ENCODE measurements at regions not wholly inside any gene's neighbourhood (a gene's known extent, or its start where the extent isn't known, plus 50 kb on each side); places are given as distances from the start of the nearest gene placed in this dataset.

GRCh38 chr7:41809940-41810576 is 107.2 kb upstream of the INHBA start:
- Histone ChIP-seq H3K9ac (ENCODE audit: extremely low read depth, low read length, poor library complexity, severe bottlenecking) (no peak overlapping the region), H3K27ac (ENCODE audit: low read depth, low read length) (no peak overlapping the region), H3K4me3 (ENCODE audit: low read length) (no peak overlapping the region), H3K9me3 (ENCODE audit: control insufficient read depth, low read length) (no peaks in the 10 kb centered on the region), H3K4me1 (ENCODE audit: control insufficient read depth, insufficient read depth, low read length) (no peaks in the 10 kb centered on the region), H3K27me3 (ENCODE audit: control insufficient read depth, insufficient read depth, low read length, poor library complexity, severe bottlenecking) (no peaks in the 10 kb centered on the region), H3K36me3 (ENCODE audit: control insufficient read depth, insufficient read depth, low read length) (no peaks in the 10 kb centered on the region)
- Mint-ChIP-seq H3K27ac (no peak overlapping the region), H3K4me3 (no peak overlapping the region), H3K36me3 (ENCODE audit: low read depth) (no peaks in the 10 kb centered on the region), H3K27me3 (ENCODE audit: insufficient read depth) (no peaks in the 10 kb centered on the region), H3K4me1 (peaks cover 8% of the 10 kb centered on the region), H3K9me3 (peaks cover 12% of the 10 kb centered on the region)
- no peak for DNase-seq
- 94 to 100% methylated on average over 9 to 13 of the region's 13 CpGs for WGBS, 2 experiments (ENCODE audit: insufficient coverage in 1 of 2, insufficient read length in 1 of 2)
- TF ChIP-seq CTCF (conservative IDR thresholded peaks at IDR 0.05): no peak

GRCh38 chr7:41809529-41809939 is 106.6 kb upstream of the INHBA start:
- Mint-ChIP-seq H3K27me3 (ENCODE audit: insufficient read depth) (no peaks in the 10 kb centered on the region), H3K36me3 (ENCODE audit: low read depth) (no peaks in the 10 kb centered on the region), H3K4me1 (peaks cover 8% of the 10 kb centered on the region), H3K27ac (no peak overlapping the region), H3K9me3 (peaks cover 12% of the 10 kb centered on the region), H3K4me3 (no peak overlapping the region)
- Histone ChIP-seq H3K9me3 (ENCODE audit: control insufficient read depth, low read length) (no peaks in the 10 kb centered on the region), H3K4me1 (ENCODE audit: control insufficient read depth, insufficient read depth, low read length) (no peaks in the 10 kb centered on the region), H3K4me3 (ENCODE audit: low read length) (no peak overlapping the region), H3K9ac (ENCODE audit: extremely low read depth, low read length, poor library complexity, severe bottlenecking) (no peak overlapping the region), H3K36me3 (ENCODE audit: control insufficient read depth, insufficient read depth, low read length) (no peaks in the 10 kb centered on the region), H3K27ac (ENCODE audit: low read depth, low read length) (no peak overlapping the region), H3K27me3 (ENCODE audit: control insufficient read depth, insufficient read depth, low read length, poor library complexity, severe bottlenecking) (no peaks in the 10 kb centered on the region)
- DNase-seq: no peak
- 85% methylated on average over 1 of the region's 1 CpG; no CpG with 5 or more reads in 1 of the 2 experiments for WGBS, 2 experiments (ENCODE audit: insufficient coverage in 1 of 2, insufficient read length in 1 of 2)
- no peak for TF ChIP-seq CTCF (conservative IDR thresholded peaks at IDR 0.05)

- Mint-ChIP-seq H3K27me3 (ENCODE audit: insufficient read depth) (no peaks in the 10 kb centered on the region), H3K27ac (peak overlapping the region; percentile 33), H3K4me1 (peaks cover 8% of the 10 kb centered on the region), H3K4me3 (no peak overlapping the region), H3K36me3 (ENCODE audit: low read depth) (no peaks in the 10 kb centered on the region), H3K9me3 (peaks cover 12% of the 10 kb centered on the region)
- H3K27me3 ChIP-seq (ENCODE audit: control insufficient read depth, insufficient read depth, low read length, poor library complexity, severe bottlenecking): no peaks in the 10 kb centered on the region
- 98 to 100% methylated on average over 1 to 2 of the region's 2 CpGs for WGBS, 2 experiments (ENCODE audit: insufficient coverage in 1 of 2, insufficient read length in 1 of 2)
- DNase-seq: no peak
- H3K27ac ChIP-seq (ENCODE audit: low read depth, low read length): no peak overlapping the region
- H3K9me3 ChIP-seq (ENCODE audit: control insufficient read depth, low read length): no peaks in the 10 kb centered on the region
- no peak overlapping the region for H3K4me3 ChIP-seq (ENCODE audit: low read length)
- no peaks in the 10 kb centered on the region for H3K36me3 ChIP-seq (ENCODE audit: control insufficient read depth, insufficient read depth, low read length)
- no peak overlapping the region for H3K9ac ChIP-seq (ENCODE audit: extremely low read depth, low read length, poor library complexity, severe bottlenecking)
- TF ChIP-seq CTCF (conservative IDR thresholded peaks at IDR 0.05): no peak
- H3K4me1 ChIP-seq (ENCODE audit: control insufficient read depth, insufficient read depth, low read length): no peaks in the 10 kb centered on the region
Observed at GRCh38 chr7:41809116-41809515, 106.2 kb upstream of the INHBA start.

All from endodermal cell (in vitro differentiated cells).